Inflammatory macrophage treated with lipopolysaccharide for 4 hours (primary cell): ENCODE measurements at regions not wholly inside any gene's neighbourhood (a gene's known extent, or its start where the extent isn't known, plus 50 kb on each side); places are given as distances from the start of the nearest gene placed in this dataset.

ENCODE experiments used
- DNase-seq: peaks from one replicate; pipeline ENCODE4 v3.0.0-alpha.2; 2020

DNA sequence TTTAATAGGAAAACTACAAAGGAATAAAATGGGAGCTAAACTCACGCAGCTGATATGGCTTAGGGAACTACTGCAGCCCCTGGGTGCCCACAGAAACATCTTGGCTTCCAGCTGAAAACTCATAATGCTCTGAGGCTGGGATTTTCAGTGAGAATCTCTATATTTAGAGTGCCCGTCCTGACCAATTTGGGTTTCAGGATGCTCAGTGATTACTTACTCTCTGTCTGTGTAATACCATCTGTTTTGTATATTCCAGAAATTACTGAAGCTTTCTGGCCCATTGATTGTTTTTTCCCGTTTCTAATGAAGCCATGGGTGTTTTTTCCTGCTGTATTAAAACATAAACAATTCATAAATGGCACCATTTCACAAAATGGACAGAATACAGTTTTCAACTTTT lies 50.6 kb upstream of the ZNF385D start:
- no peak for DNase-seq

DNA sequence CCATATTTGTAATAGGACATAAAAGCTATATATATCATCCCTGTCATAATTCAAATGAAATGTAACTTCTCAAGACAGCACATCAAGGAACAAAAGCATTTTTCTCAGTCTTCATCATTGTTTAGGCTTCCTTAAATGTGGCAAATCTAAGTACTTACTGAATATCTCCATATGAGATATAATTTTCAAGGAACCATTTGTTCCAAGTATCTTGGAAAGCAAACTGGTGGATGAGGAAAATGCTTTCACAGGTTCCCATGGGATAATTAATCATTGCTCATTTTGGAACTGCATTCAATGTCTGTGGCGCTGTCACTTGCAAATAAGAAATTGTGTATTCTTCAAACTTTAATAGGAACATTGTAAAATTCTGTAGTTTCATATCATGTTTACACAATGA lies 52.6 kb upstream of the ZNF385D start:
- no peak for DNase-seq

DNA sequence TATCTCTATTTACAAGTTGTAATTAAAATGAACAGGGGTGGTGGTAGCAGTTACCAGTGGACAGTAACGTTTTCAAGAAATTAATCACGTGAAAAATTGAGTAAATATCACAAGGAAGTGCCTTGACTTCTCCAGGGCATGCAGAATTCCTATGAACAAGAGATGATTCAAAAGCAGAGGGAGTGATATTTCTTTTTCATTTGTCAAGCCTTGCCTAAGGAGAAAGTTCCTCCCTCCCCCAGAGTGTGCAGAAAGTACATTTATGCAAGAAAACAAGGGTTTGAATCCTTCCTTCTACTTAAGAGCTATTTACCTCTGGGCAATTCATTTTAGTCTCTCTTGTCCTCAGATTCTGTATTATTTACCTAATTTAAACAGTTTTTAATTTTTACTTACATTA lies 53.3 kb upstream of the ZNF385D start:
- DNase-seq = no peak

DNA sequence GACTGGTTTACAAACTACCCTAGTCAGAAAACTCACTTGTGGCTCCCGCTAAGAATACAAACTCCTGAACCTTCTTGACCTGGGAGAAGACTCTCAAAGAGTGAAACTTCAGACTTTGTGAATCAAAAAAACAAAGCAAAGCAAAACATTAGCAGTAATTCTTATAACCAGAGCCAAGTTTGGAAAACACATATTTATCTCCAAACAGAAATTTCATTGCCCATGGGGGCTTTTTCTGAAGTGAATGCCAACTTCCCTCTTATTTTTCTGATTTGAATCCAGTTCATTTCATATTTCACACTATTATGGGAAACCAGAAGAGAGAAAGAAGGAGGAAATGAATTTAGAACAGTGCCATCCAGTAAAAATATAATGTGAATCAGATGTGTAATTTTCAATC lies 55.7 kb upstream of the ZNF385D start:
- DNase-seq = no peak

DNA sequence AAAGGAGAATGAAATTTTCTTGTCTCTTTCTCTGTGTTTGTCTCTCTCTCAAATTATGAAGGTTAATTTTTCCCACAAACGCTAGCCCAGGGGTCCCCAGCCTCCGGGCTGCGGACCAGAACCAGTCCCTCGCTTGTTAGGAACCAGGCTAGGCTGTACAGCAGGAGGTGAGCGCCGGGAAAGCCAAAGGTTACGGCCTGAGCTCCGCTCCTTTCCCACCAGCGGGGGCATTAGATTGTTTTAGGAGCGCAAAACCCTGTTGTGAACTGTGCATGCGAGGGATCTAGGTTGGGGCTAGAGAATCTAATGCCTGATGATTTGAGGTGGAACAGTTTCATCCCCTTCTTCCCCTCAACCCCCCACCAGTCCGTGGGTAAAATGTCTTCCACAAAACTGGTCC lies 74.7 kb upstream of the ZNF385D start:
- DNase-seq = no peak

DNA sequence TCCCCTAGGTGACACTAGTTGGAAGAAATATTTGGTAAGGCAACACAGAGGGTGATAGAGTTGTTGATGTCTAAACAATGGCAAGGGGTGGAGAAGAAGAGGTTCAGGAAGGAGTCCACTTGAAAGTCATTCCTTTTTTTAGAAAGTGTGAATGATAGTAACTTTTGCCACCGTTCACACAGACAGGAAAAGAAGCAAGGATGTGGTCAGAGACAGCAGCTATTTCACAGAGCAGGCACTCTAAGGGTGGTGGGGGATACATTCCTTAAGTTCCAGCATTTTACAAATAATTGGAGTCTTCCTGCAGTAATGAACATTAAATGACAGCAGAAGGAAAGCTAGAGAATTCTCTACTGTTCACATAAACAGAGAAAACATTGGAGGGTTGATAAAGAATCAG lies 75.4 kb upstream of the ZNF385D start:
- DNase-seq = no peak

DNA sequence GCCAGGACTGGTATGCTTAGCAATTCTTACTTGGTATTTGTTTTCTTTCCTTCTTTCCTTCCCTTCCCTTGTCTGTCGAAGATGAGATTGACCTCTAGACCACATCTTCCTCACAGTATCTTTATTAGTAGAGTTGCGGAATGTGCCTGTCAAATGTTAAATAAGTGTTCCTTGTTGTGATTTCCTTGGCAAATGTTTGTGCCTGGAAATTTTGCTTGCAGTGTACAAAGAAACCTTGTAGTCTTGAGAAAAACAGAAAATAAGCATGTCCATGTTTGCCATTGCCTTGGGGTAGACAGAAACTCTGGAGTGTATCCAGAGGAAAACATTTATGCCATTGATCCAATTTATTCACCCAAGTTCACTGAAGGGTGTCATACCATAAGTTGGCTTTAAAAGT lies 79.5 kb upstream of the ZNF385D start:
- DNase-seq = no peak

DNA sequence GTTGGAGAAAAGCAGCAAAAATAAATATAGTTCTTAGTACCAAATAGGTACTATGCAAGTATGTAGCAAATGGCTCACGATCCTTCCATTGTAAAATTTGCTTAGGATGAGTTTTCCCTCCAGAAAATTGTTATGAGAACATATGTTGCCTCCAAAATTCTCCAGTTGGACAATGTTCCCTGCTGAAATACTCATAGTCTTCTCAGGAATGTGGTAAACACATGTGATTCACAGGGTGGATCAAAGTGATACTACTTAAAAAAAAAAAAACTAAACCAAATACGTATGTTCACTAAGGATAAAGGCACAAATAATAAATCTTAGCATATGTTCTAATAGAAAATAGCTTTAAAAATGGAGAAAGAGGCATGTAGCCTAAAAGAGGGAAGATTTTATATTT lies 84.3 kb upstream of the ZNF385D start:
- no peak for DNase-seq

DNA sequence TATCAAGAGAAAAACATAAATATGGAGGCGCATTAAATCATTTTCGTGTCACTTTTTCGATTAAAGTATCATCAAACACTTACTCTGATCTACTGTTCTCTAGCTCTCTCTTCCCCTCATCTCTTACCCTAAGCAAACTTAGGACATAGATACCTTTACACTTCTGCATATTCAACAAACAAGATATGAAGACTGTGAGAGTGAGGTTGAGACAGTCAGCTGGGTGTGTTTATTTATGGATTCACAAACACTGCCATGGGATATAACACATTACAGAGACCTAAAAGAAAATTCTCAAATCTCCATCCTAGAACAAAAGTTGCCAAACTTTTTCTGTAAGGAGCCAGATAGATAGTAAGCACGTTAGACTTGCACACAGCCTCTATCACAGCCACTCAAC lies 85.2 kb upstream of the ZNF385D start:
- no peak for DNase-seq

DNA sequence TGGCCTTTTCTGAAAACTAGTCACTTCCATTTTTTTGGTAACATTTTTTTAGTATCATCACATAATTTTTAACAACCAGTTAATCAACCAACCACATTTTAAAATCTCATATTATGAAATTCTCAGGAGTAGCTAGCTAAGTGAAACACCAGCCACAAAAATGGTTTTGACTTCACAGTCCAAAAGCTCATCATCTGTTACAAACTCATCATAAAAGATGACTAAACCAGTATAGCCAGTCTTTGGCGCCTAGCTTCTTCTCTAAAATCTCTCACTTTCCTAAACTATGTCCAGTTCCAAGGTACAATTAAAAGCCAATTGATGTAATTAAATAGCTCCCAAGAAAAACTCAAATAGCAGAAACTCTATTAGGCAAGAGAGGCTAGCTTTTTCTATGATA lies 88.2 kb upstream of the ZNF385D start:
- DNase-seq = no peak

DNA sequence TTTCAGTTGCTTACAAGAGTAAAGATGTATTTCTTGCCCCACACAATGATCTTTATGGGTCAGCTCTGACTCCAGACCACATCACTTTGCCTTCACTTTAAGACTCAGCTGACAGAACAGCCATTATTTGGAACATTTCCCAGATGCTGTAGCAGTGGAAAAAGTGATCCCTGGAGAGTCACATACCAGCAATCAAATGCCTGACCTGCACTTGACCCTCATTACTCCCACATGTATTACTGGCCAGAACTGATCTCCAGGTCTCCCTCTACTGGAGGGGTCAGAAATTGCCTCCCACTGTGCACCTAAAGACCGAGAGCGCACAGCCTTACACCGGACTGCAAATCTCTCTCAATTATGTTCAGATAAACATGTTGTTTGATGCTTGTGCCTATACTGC lies 88.6 kb upstream of the ZNF385D start:
- DNase-seq = no peak

DNA sequence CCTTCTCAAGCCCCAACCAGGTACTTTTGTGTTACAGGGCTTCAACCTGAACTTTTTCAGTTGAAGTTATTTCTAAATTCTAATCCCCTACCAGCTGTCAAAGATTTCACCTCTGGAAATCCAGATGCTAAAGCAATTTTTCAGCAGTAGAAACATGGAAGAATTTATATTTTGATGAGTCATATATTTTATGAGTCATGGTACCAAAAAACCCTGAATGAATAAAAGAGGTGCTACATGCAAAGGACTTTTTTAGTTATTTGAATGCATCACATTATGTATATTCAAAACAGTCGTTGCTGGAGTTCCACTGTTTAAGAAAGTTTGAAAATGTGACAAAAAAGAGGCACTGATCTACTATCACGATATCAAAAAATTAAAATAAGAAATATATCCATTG lies 96.0 kb upstream of the ZNF385D start:
- no peak for DNase-seq

DNA sequence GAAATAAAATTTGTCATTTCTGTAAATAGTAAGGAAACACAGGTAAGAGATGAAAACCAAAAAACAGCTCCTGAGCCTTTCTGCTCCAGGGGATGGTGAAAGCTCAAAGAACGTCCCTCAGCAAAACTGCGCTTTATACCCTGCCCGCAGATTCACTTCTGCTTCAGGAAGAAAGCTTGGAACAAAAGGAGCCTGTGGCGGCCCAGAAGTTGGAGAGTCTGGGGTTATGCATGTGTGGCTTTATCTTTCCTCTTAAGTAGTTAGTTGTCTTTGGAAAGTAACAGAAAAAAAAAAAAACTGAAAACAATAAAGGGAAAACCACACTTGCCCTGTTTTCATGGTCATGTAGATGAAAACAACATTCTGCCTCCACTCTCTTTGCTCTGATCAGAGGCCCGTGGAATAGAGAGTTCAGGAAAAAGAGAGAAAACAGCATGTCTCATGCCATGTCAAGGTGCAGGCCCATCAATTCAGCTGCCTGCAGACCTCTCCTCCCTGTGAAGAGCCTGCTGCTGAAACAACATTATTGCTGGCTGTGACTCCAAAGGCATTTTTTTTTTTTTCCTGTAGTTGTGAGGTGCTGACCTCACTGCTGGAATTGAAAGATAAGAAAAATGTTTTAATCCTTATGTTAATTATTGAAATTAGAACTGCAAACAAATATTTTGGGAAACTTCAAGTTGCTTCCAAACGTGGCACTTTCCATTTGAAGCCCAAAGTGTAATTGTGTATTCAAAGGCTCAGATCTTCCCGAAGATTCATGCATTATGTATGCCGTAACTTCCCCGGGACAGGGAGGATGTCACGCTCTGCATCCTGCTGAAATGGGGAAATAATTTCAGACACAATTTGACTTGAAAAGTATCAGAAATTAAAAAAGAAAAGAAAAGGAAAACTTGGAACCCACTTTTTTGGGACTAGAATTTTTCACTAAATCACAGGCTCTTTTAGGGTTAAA lies 108.4 kb upstream of the ZNF385D start:
- no peak for DNase-seq

DNA sequence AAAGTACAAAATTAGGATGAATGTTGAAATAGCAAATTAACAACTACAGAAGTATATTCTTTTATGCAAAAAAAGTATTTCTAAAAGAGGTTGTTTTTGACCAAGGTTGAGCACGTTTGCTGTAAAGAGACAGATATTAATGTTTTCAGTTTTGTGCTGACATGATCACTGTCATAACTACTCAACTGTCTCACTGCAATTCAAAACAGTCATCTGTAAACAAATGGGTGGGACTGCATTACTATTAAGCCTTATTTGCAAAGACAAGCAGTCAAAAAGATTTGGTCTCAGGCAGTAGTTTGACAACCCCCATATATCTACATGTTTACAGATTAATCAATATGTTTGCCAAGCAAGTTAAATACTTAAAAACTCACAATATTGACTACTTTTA lies 109.1 kb upstream of the ZNF385D start:
- no peak for DNase-seq

DNA sequence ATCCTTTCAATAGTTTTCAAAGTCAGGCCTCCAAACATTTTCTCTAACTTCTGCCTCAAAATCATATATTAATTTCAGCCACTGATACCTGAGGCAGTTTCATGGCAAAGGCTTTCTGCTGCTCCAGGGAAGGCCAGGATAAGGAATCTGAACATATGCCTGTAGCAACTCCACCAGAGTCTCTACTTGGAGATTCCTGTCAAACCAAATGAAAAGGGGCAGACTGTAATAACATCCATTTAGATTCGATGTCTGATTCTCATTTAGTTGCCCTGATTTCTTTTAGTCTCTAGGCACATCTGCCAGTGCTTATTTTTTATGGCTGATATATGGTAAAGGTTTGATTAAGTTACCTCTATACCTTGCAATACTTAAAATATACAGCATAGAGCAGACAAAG lies 109.6 kb upstream of the ZNF385D start:
- DNase-seq = no peak

DNA sequence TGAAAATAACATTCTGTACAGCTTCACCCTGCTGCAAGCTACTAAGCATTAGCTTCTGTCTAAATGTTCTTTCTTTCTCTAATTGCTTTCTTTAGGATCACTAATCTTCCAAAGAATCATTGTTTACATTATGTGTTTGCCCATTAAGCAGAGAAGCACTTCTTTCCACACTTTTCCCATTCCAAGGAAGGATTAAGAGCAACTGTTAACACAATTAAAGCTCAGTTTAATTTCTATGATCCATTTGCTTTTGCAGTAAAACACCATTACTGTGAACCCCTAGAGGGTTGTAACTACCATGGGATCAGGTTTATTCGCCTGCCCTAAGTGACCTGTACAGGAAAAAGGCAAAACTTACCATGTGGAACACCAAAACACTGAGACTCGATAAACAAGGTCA lies 125.8 kb upstream of the ZNF385D start:
- no peak for DNase-seq

DNA sequence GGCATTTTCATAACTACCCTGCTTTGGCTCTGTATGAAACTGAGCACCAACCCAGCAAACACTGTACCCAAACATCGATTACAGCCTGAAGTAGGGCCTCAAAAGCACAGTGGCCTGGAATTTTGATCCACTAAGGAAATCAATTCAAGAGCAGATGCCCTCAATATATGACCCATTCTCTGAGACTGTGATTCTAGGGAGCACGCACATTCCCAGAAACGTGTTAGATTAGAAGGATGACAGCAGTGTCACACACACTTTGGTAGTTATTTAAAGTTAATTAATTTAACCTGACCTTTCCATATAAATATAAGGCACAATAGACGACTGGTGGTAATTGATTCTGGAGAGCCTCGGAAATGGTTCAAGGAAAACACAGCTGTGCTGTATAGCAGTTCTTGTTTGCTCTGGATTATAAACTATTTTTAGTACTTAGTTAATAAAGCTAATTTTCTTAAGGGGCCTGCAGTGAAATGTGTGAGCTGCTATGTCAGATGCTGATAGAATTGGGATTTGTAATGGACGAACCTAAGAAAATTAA lies 126.3 kb upstream of the ZNF385D start:
- no peak for DNase-seq

DNA sequence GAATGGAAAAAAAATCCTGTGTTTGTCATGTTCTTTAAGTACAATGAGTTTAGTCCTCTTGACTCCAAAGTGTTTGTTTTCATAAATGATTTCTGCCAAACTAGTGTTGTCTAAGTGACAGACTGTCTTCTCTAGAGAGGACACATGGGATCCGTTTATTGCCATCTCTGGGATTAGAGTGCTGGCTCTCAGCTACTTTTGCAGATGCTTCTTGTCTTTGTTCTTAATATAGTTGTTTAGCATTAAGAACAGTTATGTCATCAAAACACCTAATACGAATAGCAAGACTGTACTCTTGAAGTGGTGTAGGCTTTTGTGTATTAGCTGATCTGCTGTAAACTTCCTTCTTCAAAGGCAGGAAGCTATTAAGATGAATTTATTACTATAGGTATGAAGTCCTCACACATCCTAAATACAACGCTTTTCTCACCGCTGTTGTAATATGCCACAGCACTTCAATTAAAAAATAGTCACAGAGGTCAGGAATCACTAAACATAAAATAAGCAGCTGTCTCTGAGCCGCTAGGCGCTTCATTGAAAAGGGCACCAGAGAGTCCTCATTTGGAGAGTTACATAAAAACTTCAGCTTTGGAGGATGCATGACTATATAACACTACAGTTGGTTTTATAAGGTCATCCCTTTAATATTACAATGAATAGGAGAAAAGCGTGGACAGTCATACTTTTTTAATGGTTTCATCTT lies 128.3 kb upstream of the ZNF385D start:
- no peak for DNase-seq

DNA sequence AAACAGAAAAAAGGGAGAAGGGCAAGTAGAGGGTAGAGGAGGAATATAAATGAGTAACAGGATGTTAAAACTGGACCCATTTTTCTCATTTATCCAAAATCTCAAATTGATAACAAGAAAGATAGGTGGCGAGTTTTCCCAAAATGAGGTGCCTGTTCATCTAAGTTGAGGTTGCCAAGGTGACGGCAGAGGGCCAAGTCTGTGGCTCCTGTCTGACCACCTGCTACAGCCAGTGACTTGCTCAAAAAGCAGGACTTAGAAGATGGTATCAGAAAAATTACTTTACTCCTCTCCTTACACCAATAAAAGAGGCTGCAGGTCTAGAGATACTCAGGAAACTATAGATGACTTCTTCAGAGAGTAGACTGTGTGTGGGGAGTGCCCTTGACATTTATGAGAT lies 137.6 kb upstream of the ZNF385D start:
- no peak for DNase-seq

DNA sequence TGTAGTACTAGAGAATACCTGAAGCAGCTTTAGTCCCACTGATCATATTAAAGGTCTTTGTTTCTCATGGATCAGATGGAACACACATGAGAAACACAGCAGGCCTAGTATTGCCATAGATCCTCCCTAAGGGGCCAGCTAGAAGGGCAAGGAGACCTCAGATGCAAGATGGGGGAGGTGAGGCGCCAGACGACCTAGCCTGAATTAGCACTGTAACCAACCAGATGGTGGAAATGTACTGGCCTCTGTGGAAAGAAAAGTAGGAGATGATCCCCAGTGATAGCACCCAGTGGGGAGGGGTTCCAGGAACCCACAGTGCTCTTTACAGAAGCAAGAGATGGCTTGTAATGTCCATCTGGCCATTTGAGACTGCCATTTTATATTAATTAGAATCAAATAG lies 138.2 kb upstream of the ZNF385D start:
- DNase-seq = no peak

DNA sequence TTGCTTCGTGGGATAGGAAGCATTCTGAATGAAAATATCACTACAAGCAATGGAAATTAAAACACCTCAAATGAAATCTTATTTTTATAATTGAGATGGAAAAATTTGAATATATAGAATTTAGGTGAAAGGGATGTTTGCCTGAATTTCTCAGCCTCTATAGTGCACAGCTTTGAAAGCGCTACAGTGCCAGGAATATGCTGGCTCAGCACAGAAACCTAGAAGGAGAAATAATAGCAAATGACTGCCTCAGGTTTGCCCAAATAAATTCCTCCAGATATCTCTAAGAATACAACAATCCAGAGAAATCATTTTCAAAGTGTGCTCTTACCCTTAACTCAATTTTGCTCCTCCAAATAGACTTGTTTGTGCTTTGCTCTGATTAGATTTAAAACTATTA lies 141.1 kb upstream of the ZNF385D start:
- DNase-seq = no peak

DNA sequence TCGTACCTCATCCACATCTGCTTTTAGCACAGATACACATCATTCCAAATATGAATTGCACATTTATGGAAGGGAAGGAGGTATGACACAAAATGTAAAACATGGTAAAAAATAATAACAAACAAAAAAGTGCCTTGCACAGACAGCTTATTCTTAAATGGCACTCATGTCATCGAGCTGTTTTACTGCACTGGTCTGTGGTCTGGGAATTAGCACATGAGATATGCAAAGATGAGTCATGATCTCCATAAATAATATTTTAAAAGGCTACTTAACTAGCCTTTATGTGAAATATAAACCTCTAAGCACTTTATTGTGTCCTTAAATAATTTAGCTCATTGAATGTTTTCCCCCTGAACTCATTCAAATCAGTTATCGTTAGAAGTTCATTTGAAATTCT lies 142.2 kb upstream of the ZNF385D start:
- DNase-seq = no peak

DNA sequence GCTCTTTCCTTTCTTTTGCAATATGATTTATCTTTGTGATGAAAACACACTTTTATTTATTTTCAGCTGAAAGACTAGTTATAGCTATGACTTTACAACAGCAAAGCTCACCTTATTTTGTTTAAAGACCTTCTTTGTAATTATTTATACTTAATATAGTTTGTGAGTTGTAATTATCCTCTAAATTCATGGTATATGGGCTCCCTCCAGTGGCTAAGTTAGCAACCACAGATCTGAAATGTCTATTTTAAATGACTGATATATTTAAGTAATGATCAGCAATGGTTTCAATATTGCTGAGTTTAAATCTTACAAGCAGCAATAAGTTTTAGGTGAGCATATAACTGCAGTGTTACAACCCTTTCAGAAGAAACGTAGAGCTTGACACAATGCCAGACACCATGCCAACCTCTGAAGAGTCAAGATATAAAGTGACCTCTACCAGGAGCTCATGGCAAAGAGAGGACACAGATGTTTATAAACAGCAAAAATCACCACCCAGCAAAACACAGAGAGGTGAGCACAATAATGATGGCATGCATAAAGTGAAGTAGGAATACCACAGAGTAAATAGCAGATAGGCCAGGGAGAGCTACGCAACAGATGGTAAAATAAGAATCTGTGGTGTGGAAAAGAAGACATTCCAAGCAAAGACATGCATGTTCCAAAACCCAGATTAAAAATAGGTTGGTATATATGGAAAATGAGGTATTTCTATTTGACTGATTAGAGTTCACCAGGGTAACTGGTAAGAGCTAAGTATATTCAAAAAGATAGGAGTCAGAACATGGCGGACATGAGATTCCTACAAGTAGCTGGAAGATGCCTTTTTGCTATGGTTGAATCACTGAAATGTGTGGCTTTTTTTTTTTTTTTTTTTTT lies 143.7 kb upstream of the ZNF385D start:
- no peak for DNase-seq
